Vagina (tissue), 2 donors: ENCODE measurements at regions not wholly inside any gene's neighbourhood (a gene's known extent, or its start where the extent isn't known, plus 50 kb on each side); places are given as distances from the start of the nearest gene placed in this dataset.
"Not testable (repeated sequence)": the region's sequence is repeated elsewhere in the genome, so short reads cannot be mapped to it uniquely, and the experiment has no call there.

ENCODE experiments used
- DNase-seq, 2 donors: peaks; one replicate each; pipeline ENCODE4 v3.0.0-alpha.2; 2017; ENCODE audit errors: extremely low spot score in 2 of 2
- H3K27ac ChIP-seq: fragments of 200-600 bp; sonication (generic); one replicate; pipeline ENCODE4 v1.5.1; 2019
- H3K27me3 ChIP-seq: fragments of 200-600 bp; sonication (generic); one replicate; pipeline ENCODE4 v1.5.1; 2019
- H3K36me3 ChIP-seq, 2 donors: fragments of 200-600 bp; sonication (generic); one replicate each; pipeline ENCODE4 v1.5.1; 2017 to 2019
- H3K4me1 ChIP-seq: fragments of 200-600 bp; sonication (generic); one replicate; pipeline ENCODE4 v1.5.1; 2019
- H3K4me3 ChIP-seq, 2 donors: fragments of 200-600 bp; sonication (generic); 1 replicate in 1 of 2; 2 replicates in 1 of 2; pipeline ENCODE4 v1.5.1; 2016 to 2019
- H3K9me3 ChIP-seq: fragments of 200-600 bp; sonication (generic); one replicate; pipeline ENCODE4 v1.5.1; 2019
- POLR2A ChIP-seq, 2 donors: fragments of 450-650 bp; IDR thresholded peaks; one replicate each; pipeline ENCODE4 v1.6.1; 2017; ENCODE audit warnings: antibody characterized with exemption in 2 of 2, mild to moderate bottlenecking in 2 of 2, moderate library complexity in 2 of 2
- POLR2AphosphoS5 ChIP-seq, 2 donors: sonication (generic); formaldehyde crosslinking; IDR thresholded peaks; one replicate each; pipeline ENCODE4 v1.9.0; 2017; ENCODE audit warnings: antibody characterized with exemption in 2 of 2, mild to moderate bottlenecking in 2 of 2, low read depth in 1 of 2; ENCODE audit not compliant: insufficient read depth in 1 of 2
- intact Hi-C: fragments of 100-400 bp; cut with DNase I; formaldehyde crosslinking; loops from one replicate; pipeline ENCODE4 v1.15.1; 2023
- TF ChIP-seq, protein P1 (sequence below), 3 experiments: fragments of 450-650 bp in 2 of 3; fragments of 200-600 bp in 1 of 3; sonication (generic) in 1 of 3; IDR thresholded peaks; one replicate each; pipeline ENCODE4 v1.5.1; 2017 to 2019; ENCODE audit warnings: antibody characterized with exemption in 3 of 3, mild to moderate bottlenecking in 2 of 3, moderate library complexity in 2 of 3

DNA sequence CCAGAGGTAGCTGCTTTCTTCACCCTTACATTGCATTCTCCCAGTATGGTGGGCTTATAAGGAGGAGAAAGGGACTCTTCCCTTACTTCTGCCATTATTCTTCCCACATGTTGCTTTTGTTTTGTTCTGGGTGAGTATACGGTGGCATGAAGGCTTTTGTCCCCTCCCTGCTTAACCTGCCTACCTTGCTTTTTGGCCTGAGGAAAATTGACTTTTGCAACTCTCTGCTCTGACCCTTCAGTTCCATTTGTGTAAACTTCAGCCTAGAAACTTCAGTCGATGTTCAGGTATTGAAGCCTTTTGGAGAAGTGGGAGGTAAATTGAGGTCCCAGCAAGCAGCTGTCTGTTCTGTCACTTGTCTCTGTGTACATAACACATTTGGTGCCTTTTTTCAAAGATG lies 110.2 kb downstream of the PCSK1 start:
- H3K4me1 ChIP-seq: no peaks in the 10 kb centered on the region
- intact Hi-C loops: no loop called here

DNA sequence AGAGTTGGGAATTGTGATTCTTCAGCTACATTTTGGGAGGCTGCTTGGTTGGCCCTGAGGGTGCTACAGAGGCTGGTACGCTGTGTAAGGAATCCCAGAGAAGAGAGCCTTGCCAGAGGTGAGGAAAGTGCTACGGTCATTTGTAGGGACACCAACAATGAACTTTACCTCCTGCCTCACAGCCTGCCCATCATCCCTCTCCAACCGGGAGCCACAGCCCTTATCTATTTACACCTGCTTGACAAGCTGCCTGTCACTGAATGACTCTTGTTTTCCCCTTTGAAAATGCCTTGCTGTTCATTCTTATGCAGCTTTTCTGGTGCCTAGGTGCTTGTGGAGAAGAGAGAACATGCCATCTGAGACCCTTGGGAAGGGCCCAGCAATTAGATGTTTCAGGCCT lies 110.8 kb downstream of the PCSK1 start:
- TF ChIP-seq POLR2A (IDR thresholded peaks at IDR 0.05) (no peak), POLR2AphosphoS5 (IDR thresholded peaks at IDR 0.05; ENCODE audit: insufficient read depth in 1 of 2, low read depth in 1 of 2) (no peak)
- TF ChIP-seq, protein P1, sequence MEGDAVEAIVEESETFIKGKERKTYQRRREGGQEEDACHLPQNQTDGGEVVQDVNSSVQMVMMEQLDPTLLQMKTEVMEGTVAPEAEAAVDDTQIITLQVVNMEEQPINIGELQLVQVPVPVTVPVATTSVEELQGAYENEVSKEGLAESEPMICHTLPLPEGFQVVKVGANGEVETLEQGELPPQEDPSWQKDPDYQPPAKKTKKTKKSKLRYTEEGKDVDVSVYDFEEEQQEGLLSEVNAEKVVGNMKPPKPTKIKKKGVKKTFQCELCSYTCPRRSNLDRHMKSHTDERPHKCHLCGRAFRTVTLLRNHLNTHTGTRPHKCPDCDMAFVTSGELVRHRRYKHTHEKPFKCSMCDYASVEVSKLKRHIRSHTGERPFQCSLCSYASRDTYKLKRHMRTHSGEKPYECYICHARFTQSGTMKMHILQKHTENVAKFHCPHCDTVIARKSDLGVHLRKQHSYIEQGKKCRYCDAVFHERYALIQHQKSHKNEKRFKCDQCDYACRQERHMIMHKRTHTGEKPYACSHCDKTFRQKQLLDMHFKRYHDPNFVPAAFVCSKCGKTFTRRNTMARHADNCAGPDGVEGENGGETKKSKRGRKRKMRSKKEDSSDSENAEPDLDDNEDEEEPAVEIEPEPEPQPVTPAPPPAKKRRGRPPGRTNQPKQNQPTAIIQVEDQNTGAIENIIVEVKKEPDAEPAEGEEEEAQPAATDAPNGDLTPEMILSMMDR (IDR thresholded peaks at IDR 0.05): no peak
- DNase-seq: no peak
- no peaks in the 10 kb centered on the region for H3K27me3 ChIP-seq
- no peaks in the 10 kb centered on the region for H3K36me3 ChIP-seq
- intact Hi-C loops: no loop called here
- H3K4me1 ChIP-seq: no peaks in the 10 kb centered on the region
- no peaks in the 10 kb centered on the region for H3K9me3 ChIP-seq
- H3K27ac ChIP-seq: no peak overlapping the region
- no peak overlapping the region for H3K4me3 ChIP-seq

More for the DNA sequence above, 110.2 kb downstream of the PCSK1 start:
- Histone ChIP-seq H3K27me3 (no peaks in the 10 kb centered on the region), H3K36me3 (no peaks in the 10 kb centered on the region), H3K9me3 (no peaks in the 10 kb centered on the region), H3K4me3 (no peak overlapping the region), H3K27ac (no peak overlapping the region)
- no peak for TF ChIP-seq POLR2A (IDR thresholded peaks at IDR 0.05)
- TF ChIP-seq, protein P1 (IDR thresholded peaks at IDR 0.05): no peak
- no peak for TF ChIP-seq POLR2AphosphoS5 (IDR thresholded peaks at IDR 0.05; ENCODE audit: insufficient read depth in 1 of 2, low read depth in 1 of 2)
- no peak for DNase-seq

DNA sequence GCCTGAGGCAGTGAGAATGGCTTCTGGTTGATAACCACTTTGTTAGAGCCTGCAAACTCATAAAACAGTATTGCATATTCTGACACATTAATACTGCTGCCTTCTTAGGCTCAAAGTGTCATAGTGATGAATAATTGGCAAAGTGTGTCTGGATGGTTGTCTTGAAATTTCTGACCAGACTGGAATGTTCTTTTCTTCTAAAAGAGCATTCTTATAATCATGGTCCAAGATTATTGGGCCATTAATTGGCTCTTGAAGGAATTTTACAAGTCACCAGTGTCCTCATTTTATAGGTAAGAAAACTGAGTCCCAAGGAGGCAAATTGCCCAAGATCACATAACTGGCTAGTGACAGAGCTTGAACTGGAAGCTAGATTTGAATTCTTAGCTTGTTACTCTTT lies 111.7 kb downstream of the PCSK1 start:
- H3K4me1 ChIP-seq: no peaks in the 10 kb centered on the region
- H3K36me3 ChIP-seq: no peaks in the 10 kb centered on the region
- DNase-seq: no peak
- TF ChIP-seq, protein P1 (IDR thresholded peaks at IDR 0.05): no peak
- TF ChIP-seq POLR2A (IDR thresholded peaks at IDR 0.05): no peak
- no peak for TF ChIP-seq POLR2AphosphoS5 (IDR thresholded peaks at IDR 0.05; ENCODE audit: insufficient read depth in 1 of 2, low read depth in 1 of 2)
- H3K27ac ChIP-seq: no peak overlapping the region
- intact Hi-C loops: no loop called here
- no peaks in the 10 kb centered on the region for H3K27me3 ChIP-seq
- H3K4me3 ChIP-seq: no peak overlapping the region
- no peaks in the 10 kb centered on the region for H3K9me3 ChIP-seq

DNA sequence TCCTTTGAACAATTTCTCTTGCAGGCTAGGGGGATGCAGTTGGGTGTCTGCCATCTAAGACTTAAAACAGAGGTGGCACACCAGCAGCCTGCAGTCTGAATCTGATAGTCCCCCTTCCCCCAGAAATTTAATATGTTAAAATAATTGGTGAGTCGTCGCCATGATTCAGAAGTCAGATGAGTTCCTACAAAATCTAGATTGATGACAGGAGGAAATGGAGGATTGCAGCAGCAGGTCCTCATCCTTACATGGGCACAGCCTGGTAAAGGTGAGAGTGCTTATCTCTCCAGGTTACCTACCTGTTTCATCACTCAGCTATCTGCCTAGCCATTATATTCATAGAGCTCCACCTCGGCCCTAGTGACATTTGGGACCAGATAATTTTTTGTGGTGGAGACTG lies 112.3 kb downstream of the PCSK1 start:
- Histone ChIP-seq H3K27me3 (no peaks in the 10 kb centered on the region), H3K4me3 (no peak overlapping the region), H3K27ac (no peak overlapping the region), H3K4me1 (no peaks in the 10 kb centered on the region), H3K9me3 (no peaks in the 10 kb centered on the region), H3K36me3 (no peaks in the 10 kb centered on the region)
- intact Hi-C loops: no loop called here
- DNase-seq: no peak
- TF ChIP-seq, protein P1 (IDR thresholded peaks at IDR 0.05): no peak
- no peak for TF ChIP-seq POLR2AphosphoS5 (IDR thresholded peaks at IDR 0.05; ENCODE audit: insufficient read depth in 1 of 2, low read depth in 1 of 2)
- TF ChIP-seq POLR2A (IDR thresholded peaks at IDR 0.05): no peak

DNA sequence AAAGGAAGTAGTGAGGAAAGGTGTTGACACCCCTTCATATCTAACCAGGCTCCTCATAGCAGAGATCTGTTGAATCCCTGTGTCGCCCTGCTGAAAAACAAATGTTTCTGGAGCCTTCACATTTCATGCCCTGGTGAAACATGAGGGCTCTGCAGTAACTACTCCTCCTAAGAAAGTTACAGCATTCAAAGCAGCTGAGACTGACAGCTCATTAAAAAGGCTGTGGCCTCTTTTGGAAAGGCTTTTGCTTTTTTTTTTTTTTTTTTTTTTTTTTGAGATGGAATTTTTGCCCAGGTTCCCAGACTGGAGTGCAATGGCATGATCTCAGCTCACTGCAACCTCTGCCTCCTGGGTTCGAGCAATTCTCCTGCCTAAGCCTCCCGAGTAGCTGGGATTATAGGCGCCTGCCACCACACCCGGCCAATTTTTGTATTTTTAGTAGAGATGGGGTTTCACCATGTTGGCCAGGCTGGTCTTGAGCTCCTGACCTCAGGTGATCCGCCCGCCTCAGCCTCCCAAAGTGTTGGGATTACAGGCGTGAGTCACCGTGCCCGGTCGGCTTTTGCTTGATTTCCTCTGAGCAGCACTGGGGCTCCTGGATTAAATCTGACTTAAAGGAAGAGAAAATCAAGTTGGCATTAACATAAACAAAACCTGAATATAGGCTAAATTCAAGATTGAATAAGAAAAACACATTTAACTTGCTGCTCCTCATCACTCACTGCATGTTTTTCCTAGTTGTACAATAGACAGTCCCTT lies 112.9 kb downstream of the PCSK1 start:
- H3K27me3 ChIP-seq, H3K4me3 ChIP-seq, H3K9me3 ChIP-seq, intact Hi-C loops, H3K36me3 ChIP-seq, H3K4me1 ChIP-seq, H3K27ac ChIP-seq, DNase-seq: not testable (repeated sequence)
